Stomach (tissue), 8 donors: ENCODE measurements at regions not wholly inside any gene's neighbourhood (a gene's known extent, or its start where the extent isn't known, plus 50 kb on each side); places are given as distances from the start of the nearest gene placed in this dataset.
"Not testable (repeated sequence)": the region's sequence is repeated elsewhere in the genome, so short reads cannot be mapped to it uniquely, and the experiment has no call there.

Experiments used
- DNase-seq, 2 donors: peaks; one replicate each; pipeline versions ENCODE4 v3.0.0 to v3.0.0-alpha.2; 2013 to 2019
- H3K27ac ChIP-seq, 5 donors: fragments of 200-600 bp in 4 of 5; sonication (generic) in 4 of 5; one replicate each; pipeline ENCODE4 v1.5.1; 2013 to 2019; ENCODE audit warnings: mild to moderate bottlenecking in 1 of 5, moderate library complexity in 1 of 5
- H3K27me3 ChIP-seq, 3 donors: fragments of 200-600 bp; sonication (generic); one replicate each; pipeline ENCODE4 v1.5.1; 2017 to 2019; ENCODE audit warnings: mixed run types in 1 of 3
- H3K36me3 ChIP-seq, 4 donors: fragments of 200-600 bp; sonication (generic); 1 replicate in 3 of 4; 2 replicates in 1 of 4; pipeline ENCODE4 v1.5.1; 2016 to 2019
- H3K4me1 ChIP-seq, 4 donors: fragments of 200-600 bp; sonication (generic); one replicate each; pipeline ENCODE4 v1.5.1; 2016 to 2019
- H3K4me3 ChIP-seq, 4 donors: fragments of 200-600 bp; sonication (generic) in 3 of 4; one replicate each; pipeline ENCODE4 v1.5.1; 2016 to 2019; ENCODE audit warnings: mild to moderate bottlenecking in 1 of 4
- H3K9me3 ChIP-seq, 4 donors: fragments of 200-600 bp; sonication (generic); one replicate each; pipeline ENCODE4 v1.5.1; 2016 to 2019
- EP300 ChIP-seq: sonication (generic); formaldehyde crosslinking; IDR thresholded peaks from one replicate; pipeline ENCODE4 v1.6.1; 2017; ENCODE audit warnings: antibody characterized with exemption
- POLR2A ChIP-seq, 4 donors: fragments of 450-650 bp; IDR thresholded peaks; one replicate each; pipeline ENCODE4 v1.6.1; 2016; ENCODE audit warnings: antibody characterized with exemption in 4 of 4, control low read depth in 2 of 4, mild to moderate bottlenecking in 1 of 4, moderate library complexity in 1 of 4
- POLR2AphosphoS5 ChIP-seq, 3 donors: sonication (generic); formaldehyde crosslinking; IDR thresholded peaks; one replicate each; pipeline ENCODE4 v1.6.1; 2016; ENCODE audit warnings: antibody characterized with exemption in 3 of 3
- WGBS, 5 donors: extraction: QIAGEN DNeasy Blood & Tissue Kit in 3 of 5; methylation state at CpG; one replicate each; pipeline versions ENCODE4 v1.1.5 to v1.1.7; 2013 to 2018; 5-methylcytosine and 5-hydroxymethylcytosine counted together
- intact Hi-C: fragments of 100-400 bp; cut with DNase I; formaldehyde crosslinking; loops from one replicate; pipeline ENCODE4 v1.15.1; 2023; ENCODE audit warnings: low total_unique reads
- TF ChIP-seq, protein P1 (sequence below), 7 experiments: fragments of 450-650 bp in 4 of 7; fragments of 200-600 bp in 3 of 7; sonication (generic) in 3 of 7; IDR thresholded peaks; one replicate each; pipeline ENCODE4 v1.5.1; 2016 to 2019; ENCODE audit warnings: antibody characterized with exemption in 7 of 7, control low read depth in 2 of 7, mild to moderate bottlenecking in 1 of 7
- donor health status: healthy with polysubstance abuse.
- donor health status: Bipolar disorder and iron deficiency.
- donor health status: healthy.

GRCh38 chr18:68394705-68395104 lies 320.2 kb downstream of the TMX3 start:
- Histone ChIP-seq H3K27me3 (no peaks in the 10 kb centered on the region), H3K4me3 (no peak overlapping the region), H3K9me3 (no peaks in the 10 kb centered on the region), H3K27ac (no peak overlapping the region), H3K36me3 (no peaks in the 10 kb centered on the region), H3K4me1 (no peaks in the 10 kb centered on the region)
- TF ChIP-seq POLR2AphosphoS5 (IDR thresholded peaks at IDR 0.05) (no peak), POLR2A (IDR thresholded peaks at IDR 0.05) (no peak), EP300 (no peak)
- TF ChIP-seq, protein P1, sequence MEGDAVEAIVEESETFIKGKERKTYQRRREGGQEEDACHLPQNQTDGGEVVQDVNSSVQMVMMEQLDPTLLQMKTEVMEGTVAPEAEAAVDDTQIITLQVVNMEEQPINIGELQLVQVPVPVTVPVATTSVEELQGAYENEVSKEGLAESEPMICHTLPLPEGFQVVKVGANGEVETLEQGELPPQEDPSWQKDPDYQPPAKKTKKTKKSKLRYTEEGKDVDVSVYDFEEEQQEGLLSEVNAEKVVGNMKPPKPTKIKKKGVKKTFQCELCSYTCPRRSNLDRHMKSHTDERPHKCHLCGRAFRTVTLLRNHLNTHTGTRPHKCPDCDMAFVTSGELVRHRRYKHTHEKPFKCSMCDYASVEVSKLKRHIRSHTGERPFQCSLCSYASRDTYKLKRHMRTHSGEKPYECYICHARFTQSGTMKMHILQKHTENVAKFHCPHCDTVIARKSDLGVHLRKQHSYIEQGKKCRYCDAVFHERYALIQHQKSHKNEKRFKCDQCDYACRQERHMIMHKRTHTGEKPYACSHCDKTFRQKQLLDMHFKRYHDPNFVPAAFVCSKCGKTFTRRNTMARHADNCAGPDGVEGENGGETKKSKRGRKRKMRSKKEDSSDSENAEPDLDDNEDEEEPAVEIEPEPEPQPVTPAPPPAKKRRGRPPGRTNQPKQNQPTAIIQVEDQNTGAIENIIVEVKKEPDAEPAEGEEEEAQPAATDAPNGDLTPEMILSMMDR (IDR thresholded peaks at IDR 0.05), result no peak
- DNase-seq, result no peak
- 80 to 89% (median 84%) methylated on average over 4 of the region's 4 CpGs for WGBS, 5 donors
- intact Hi-C loops, result no loop called here

- no peak overlapping the region for H3K27ac ChIP-seq
- H3K9me3 ChIP-seq, result no peaks in the 10 kb centered on the region
- H3K36me3 ChIP-seq, result no peaks in the 10 kb centered on the region
- H3K4me1 ChIP-seq, result no peaks in the 10 kb centered on the region
- TF ChIP-seq POLR2A (IDR thresholded peaks at IDR 0.05), result no peak
- TF ChIP-seq POLR2AphosphoS5 (IDR thresholded peaks at IDR 0.05), result no peak
- TF ChIP-seq, protein P1 (IDR thresholded peaks at IDR 0.05), result no peak
- no peak for TF ChIP-seq EP300
- DNase-seq, result no peak
- no peak overlapping the region for H3K4me3 ChIP-seq
- H3K27me3 ChIP-seq, result no peaks in the 10 kb centered on the region
- intact Hi-C loops, result no loop called here
These were observed 323.1 kb downstream of the TMX3 start for GRCh38 chr18:68391801-68392200.

- DNase-seq, result no peak
- intact Hi-C loops, result no loop called here
- Histone ChIP-seq H3K4me1 (no peaks in the 10 kb centered on the region), H3K27ac (no peak overlapping the region), H3K9me3 (peaks cover 0 to 17% (median 2%) of the 10 kb centered on the region in 4 donors), H3K27me3 (no peaks in the 10 kb centered on the region), H3K4me3 (no peak overlapping the region), H3K36me3 (no peaks in the 10 kb centered on the region)
- no peak for TF ChIP-seq POLR2A (IDR thresholded peaks at IDR 0.05)
- TF ChIP-seq, protein P1 (IDR thresholded peaks at IDR 0.05), result no peak
- no peak for TF ChIP-seq POLR2AphosphoS5 (IDR thresholded peaks at IDR 0.05)
- no peak for TF ChIP-seq EP300
These were observed 327.7 kb downstream of the TMX3 start for GRCh38 chr18:68387246-68387645.

DNA sequence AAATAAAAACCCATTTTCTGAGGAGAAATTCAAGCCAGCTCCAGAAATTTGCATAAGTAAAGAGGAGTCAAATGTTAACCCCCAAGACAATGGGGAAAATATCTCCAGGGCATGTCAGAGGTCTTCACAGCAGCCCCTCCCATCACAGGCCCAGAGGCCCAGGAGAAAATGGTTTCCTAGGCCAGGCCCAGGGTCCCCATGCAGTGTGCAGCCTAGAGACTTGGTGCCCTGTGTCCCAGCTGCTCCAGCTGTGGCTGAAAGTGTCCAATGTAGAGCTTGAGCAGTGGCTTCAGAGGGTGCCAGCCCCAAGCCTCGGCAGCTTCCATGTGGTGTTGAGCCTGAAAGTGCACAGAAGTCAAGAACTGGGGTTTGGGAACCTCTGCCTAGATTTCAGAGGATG lies 330.9 kb downstream of the TMX3 start:
- WGBS, 5 donors, result 53 to 91% (median 77%) methylated on average over 1 of the region's 1 CpG
- H3K27me3 ChIP-seq, H3K4me1 ChIP-seq, intact Hi-C loops, H3K4me3 ChIP-seq, H3K36me3 ChIP-seq, DNase-seq, H3K27ac ChIP-seq: not testable (repeated sequence)
- H3K9me3 ChIP-seq, result peaks cover 0 to 17% (median 2%) of the 10 kb centered on the region in 4 donors

GRCh38 chr18:68376926-68377325 lies 338.0 kb downstream of the TMX3 start:
- Histone ChIP-seq H3K4me3 (no peak overlapping the region), H3K27me3 (no peaks in the 10 kb centered on the region), H3K36me3 (no peaks in the 10 kb centered on the region), H3K27ac (no peak overlapping the region), H3K9me3 (no peaks in the 10 kb centered on the region), H3K4me1 (no peaks in the 10 kb centered on the region)
- TF ChIP-seq POLR2AphosphoS5 (IDR thresholded peaks at IDR 0.05), result no peak
- no peak for TF ChIP-seq POLR2A (IDR thresholded peaks at IDR 0.05)
- TF ChIP-seq, protein P1 (IDR thresholded peaks at IDR 0.05), result no peak
- no peak for TF ChIP-seq EP300
- intact Hi-C loops, result no loop called here
- DNase-seq, result no peak
